Stimulated activated naive CD4-positive, alpha-beta T cell (primary cell): ENCODE measurements at regions not wholly inside any gene's neighbourhood (a gene's known extent, or its start where the extent isn't known, plus 50 kb on each side); places are given as distances from the start of the nearest gene placed in this dataset.

Experiments used
- DNase-seq, 6 experiments: peaks; one replicate each; lab custom pipeline; 2025; lab: John Stamatoyannopoulos, UW

DNA sequence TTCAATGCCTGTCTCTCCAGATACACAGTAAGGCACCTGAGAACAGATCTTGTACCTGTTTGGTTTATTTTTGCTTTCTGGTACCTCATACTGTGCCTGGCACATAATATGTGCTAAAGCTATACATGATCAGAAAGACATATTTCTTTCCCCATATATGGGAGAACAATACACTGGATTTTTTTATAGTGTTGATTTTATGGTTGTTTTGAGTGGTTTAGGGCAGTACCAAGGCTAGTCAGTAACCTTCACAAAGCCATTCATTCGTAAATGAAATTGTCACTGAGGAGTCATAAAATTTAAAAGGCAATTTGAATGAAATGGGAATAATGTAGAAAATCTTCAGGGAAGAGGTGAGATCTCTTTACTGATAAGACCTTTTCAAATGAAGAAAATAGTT is 810.2 kb downstream of the TUSC7 start:
- no peak for DNase-seq

DNA sequence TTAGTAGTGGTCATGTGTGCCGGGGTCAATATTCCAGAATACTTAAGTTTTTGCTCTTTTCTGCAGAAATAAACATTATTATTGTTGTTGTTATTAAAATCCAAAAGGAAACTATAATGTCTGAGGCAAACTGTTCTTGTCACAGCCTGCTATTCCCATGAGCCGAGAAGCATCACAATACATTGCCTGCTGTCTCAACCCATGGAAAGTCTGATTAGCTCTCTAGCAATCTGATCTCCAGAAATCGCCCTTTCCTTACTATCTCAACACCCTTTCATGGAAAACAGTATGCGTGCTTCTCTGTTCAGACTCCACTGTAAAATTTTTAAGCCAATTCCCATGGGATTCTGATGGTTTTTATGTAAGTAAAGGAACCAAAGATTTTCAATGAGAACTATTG is 811.0 kb downstream of the TUSC7 start:
- DNase-seq = no peak

DNA sequence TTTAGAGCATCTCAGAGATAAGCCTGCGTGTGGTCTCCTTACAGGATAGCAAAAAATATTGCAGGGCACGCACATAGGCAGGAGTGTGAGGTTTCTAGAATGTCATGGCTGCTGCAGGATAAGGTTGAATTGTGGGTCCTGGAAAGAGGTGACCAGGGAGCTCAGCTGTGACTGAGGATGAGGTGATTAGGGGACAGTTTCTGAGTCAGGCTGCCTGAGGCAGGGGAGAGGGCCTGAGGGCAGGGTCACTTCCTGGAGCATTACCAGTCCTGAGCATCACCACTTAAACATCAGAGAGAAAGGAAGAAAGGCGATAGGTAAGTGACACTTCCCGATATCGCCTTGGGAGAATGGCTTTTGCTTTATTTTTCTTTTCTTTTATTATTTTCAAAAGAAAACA is 813.8 kb downstream of the TUSC7 start:
- no peak for DNase-seq

DNA sequence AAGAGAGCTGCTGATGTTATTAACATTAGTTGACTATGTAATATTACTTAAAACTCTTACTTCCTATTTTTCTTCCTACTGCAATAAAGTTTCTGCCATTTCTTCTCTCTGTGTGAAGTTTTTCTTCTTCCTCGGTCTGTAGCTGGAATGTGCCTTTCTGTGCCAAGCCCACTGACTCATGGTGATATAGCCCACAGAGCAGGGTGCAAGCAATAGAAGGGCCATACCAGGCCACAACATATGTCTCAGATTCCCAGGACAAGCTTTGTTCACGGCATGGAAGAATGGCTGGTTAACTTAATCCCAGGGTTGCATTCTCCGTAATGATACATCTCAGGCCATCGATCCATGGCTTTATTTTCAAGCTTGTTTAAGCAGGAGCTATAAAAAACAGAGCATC is 815.3 kb downstream of the TUSC7 start:
- no peak for DNase-seq

DNA sequence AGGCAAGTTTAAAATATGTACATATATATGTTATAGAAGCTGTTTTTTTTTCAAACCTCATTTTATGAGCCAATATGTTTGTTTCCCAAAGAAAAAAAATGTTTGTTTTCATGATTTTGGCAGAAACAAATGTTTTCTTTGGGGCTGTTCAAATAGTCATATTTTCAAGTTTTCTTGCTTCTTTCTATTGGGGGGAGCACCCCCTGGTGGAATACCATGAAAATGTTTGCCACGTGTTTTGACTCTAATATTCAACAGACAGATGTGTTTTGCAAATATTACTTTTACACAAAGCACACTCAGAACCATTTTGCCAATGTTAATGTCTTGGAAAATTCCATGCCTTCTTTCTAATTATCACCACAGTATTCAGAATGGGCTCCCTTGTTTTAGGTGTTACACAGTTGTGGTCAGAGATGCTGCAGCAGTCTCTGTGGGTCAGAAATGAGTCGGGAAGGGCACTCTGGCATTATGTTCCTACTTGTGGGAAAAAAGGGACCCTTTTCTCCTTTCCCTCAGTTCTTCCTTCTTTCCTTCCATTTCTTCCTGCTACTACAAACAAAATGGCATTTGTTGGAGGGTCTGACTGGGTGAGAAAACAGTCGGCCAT is 817.0 kb downstream of the TUSC7 start:
- DNase-seq = no peak

DNA sequence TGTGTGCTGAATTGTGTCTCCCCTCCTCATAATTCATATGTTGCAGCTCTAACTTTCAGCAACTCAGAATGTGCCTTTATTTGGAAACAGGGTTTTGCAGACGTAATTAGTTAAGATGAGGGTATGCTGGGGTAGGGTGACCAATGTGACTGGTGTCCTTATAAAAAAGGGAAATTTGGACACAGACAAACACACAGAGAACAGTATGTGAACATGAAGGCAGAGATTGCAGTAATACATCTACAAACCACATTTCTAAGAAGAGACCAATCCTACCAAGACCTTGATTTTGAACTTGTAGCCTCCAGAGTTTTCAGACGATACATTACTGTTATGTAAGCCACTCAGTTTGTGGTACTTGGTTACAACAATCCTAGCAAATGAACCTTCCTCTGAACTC is 817.8 kb downstream of the TUSC7 start:
- no peak for DNase-seq

DNA sequence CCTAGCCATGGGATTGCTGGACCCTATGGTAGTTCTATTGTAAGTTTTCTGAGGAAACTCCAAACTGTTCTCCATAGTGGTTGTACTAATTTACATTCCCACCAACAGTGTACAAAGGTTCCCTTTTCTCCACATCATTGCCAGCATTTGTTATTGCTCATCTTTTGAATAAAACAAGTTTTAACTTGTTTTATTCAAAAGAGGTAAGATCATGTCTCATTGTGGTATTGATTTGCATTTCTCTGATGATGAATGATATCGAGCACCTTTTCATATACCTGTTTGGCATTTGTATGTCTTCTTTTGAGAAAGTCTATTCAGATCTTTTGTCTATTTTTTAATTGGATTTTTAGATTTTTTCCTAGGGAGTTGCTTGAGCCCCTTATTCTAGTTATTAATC is 819.1 kb downstream of the TUSC7 start:
- no peak for DNase-seq

DNA sequence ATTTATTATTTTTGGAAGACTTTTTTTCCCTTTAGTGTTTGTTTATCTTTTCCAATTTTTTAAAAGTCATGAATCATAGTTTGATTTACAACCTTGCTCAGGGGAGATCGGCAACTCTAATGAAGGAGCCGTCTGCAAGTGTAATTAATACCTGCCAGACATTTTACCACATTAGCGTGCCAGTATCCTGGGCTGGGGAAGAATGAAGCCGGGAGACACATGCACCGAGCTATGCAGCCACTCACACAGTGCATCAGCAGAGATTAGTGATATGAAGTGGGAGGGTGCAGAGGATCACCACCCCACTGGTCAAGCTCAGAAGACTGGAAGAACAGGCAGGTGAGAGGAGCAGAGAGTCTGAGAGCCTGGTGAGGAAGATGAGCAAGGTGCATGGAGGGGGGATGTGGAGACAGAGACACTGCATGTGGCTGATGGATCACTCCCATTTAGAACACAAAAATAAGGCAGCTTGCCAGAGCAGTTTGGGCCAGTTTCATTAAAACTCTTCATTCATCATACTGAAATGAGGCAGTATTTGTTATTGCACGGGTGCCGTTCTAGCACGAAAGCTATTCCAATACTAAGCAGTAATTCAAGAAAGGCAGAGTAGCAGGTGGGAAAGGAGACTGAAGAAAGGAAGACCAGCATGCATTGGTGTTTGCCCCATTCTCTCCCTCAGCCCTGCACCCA is 821.6 kb downstream of the TUSC7 start:
- no peak for DNase-seq

DNA sequence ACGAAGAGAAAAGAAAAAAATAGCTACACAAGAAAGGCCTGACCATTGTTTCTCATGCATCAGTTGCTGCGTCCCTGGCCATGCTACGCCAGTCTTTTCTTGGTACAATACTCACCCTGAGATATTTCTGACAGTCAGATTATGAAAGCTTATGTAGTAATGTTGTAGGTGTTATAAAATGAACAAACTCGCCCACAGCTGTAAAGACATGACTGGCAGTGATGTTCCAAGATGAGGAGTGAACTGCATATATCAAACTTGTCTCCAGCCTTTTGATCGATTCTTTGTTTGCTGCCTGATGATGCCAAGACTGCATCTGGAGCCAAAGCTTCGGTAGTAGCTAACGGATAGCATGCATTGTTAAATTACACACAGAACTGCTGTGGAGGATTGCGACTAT is 822.7 kb downstream of the TUSC7 start:
- DNase-seq = no peak

DNA sequence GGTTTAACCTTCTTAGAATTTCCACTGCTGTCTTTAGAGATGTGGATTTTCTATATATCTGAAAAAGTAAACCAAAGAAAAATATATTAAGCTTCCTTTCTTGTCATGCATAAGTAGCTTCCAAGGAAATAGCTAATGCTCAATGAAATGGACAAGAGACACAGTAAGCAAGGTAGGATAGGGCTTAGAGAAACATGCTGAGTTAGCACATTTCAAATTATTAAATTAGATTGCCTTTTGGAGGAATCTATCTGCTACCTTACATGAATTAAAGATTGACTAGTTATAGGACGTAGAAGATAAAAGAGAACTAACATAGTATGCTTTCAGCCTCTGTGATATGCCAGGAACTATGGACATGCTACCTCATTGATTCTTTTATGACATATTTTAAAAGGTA is 824.6 kb downstream of the TUSC7 start:
- DNase-seq = no peak

DNA sequence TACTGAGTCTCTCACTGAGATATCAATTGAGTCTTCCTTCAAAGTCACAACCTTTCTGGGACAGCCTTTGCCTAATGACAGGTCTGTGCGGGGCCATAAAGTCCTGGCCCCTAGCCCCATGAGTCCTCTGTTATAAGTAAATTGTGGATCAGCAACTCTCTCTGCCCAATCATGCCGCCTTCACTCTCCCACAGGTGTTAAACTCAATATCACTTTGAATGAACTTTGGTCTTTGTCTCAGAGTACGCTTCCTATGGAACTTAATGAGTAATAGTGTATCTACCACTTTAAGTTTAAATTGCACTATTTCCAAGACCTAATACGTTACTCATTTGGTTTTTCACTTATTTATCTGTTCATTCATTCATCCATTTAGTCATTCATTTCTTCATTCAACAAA is 826.4 kb downstream of the TUSC7 start:
- no peak for DNase-seq

DNA sequence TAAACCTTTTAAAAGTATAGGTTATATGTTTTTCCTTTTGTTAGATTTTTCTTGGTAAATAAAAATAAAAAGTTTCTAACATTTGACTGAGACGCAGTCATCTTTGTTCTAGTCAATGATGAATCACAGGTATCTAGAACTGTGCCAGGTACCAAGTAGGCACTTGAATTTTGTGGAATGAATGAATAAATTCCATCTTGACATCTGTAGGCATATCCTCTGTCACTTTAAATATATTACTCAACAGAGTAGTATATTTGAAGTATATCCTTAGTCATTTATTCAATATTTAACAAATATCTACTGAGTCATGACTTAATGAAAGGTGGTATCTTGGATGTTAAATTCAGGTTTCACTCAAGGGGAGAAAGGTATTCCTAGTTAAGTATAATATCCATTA is 828.4 kb downstream of the TUSC7 start:
- no peak for DNase-seq

DNA sequence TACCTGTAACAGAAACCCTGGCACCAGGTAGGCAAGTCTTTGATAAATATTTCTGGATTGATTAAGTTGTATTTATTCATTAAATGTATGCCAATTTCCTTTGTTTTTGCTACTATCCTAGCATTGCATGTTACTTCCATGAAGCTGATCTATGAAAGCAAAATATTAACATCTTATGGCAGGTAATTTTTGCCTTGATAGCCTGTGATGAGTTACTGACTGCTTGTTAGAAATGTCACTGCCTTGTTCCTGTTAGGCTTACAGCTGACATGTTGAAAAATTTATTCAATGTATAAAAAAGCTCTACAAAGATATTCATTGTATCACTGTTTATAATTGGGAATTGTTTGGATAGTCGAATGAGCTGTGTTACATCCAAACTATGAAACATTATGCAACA is 830.1 kb downstream of the TUSC7 start:
- DNase-seq = no peak

DNA sequence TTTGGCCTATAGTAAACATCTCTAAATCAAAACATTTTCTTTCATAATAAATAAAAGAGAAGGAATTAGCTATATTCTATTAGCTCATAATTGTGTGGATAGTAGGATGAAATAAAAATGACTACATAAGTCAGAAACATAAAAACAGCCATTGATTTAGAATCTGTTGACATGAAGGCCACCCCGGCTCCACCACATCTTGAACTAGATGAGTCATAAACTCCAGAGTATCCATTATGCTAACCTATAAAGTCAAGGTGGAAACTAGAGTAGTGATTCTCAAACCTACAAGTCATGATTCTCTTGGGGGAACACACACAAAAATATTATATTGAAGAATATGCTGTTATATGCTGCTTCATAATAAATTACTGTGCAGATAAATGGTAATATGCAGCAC is 831.0 kb downstream of the TUSC7 start:
- DNase-seq = no peak

DNA sequence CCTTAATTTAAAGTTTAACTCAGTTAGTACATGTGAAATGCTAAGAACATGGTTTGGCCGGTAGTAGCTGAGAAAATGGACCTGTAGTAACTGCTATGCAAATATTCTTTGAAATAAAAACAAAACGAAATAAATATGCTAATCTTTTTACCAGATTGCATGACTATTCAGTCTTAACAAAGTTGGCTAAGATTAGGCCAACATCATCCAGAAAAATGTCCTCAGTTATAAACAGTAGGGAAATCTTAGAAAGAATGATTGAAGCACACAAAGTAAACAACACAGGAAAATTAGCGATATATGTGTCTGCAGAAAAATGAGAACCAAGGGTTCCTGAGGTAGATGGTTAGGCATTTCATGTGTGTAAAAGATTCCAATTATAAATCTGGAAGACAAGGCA is 832.1 kb downstream of the TUSC7 start:
- no peak for DNase-seq

DNA sequence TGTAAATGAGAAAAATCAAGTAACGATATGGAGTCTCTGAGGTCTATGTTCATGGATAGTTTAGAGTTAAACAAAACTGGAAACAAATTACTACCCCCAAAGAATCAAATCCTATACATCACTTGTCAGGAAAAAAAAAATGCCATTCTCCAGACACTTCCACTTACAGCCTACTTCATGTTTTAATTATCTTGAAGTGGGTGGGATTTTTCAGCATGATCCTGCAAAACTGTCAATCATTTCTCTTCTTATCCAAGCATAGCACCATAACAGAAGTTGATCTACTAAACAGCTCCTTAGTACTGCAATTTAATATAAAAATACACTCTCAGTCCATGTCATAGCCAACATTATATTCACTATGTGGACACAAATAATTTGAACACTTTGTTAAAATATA is 833.9 kb downstream of the TUSC7 start:
- DNase-seq = no peak

DNA sequence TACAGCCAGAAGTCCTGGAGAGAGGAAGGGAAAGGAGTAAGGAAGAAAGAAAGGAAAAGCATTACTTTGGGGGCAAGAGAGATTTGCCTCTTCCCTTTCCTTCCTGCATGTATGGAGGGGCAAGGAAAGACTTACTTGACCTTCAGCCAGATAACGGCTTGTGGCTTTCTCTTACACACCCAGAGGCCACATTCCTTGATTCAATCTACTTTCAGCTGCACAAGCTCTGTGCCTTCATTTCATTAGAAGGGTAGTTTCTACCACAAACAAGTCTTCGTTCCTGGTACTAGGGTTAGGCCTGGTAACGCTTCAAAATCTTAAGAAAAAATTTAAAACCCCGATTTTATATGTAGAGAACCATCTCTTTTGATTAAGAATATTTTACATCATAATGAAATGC is 835.9 kb downstream of the TUSC7 start:
- DNase-seq = no peak

DNA sequence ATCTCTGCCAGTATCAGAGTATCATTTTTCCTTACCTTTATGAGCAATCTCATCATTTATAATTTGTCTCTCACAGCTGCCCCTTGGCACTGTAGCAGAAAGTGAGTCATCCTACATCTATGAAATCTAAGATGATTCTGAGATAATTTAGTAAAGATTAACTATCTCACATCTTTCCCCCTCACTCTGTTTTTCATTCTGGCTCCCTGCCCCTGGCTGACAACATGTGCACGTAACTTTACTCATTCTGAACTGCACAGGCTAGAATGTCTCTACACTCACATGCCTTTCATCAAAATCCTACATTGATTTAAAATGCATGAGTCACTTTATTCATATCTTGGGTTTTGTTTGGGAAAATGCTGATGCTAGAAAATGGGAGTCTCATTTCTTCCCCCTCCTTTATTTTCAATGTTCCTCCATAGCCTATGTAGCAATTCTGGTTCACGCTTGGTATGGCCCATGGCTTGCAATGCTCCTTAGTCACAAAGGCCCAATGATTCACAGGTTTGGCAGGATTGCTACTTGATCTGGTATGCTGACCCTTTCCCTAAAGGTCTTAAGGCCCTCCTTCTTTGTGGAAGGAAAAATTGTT is 838.5 kb downstream of the TUSC7 start:
- DNase-seq = no peak

DNA sequence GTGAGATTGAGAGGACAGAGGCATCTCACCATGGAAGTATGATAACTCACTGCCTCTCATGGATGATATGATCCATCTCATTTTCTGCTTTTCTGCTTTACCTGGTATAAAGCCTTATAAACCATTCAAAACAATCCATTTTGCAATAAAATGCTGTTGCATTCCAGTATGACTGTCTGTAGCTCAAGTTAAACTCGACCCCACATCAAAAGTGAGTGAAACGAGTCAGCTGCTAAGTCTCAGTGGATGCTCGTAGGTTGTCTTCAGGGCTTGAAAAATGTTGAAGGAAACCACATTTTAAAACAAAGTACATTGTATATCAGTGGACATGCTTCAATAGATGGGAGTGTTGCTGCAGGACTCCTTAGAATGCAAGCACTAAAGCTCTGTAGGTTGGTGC is 839.0 kb downstream of the TUSC7 start:
- no peak for DNase-seq

DNA sequence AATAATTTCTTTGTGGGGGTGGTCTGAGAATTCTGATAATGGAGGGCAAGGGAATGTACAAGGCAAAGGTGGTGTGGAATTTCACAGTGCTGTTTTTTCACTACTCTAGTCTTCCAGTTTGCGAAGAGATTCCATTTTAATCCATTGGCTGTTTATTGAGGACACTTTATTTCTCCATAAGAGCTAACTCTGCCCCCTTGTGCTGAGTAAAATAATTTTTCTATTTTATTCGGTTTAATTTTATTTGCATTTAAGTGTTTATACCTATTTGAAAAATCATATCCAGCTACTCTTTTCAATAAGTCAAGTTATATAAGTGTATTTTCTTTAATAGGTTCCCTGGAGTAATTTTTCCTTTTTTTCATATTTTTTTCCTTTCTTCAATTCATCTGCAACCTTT is 840.1 kb downstream of the TUSC7 start:
- DNase-seq = no peak

DNA sequence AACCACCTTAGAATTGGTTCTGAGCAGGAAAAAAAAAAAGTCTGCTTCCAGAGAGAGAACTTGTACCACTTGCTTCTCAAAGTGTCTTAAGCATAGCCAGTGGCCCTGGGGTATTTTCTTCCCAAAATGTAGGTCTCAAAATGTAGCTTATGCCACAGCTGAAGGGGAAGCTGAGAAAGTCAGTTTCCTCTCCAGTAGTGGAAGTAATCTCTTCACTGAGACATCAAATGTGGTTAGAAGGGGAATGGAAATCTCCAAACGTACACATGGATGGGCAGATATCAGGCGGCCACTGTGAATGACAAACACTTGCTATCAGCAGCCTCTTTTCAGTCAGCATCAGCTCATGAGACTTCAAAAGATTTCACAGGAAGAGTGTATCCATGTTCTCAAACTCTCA is 841.2 kb downstream of the TUSC7 start:
- no peak for DNase-seq

DNA sequence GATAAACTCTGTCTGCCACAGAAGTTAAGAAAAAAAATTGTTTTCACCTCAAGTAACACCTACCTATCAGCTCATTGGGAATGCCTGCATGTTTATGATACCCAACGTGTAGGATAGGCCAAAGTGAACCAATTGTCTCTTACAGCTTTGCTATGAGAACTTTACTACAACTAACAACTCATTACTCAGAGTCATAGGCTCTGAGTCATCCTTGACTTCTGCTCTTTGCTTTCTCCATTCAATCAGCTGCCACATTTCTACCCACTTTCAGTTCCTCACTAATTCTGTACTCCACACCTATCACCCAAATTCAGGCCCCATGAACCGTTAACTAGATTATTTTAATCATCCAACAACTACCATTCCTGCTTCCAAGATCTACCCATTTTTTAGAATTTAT is 843.9 kb downstream of the TUSC7 start:
- no peak for DNase-seq

DNA sequence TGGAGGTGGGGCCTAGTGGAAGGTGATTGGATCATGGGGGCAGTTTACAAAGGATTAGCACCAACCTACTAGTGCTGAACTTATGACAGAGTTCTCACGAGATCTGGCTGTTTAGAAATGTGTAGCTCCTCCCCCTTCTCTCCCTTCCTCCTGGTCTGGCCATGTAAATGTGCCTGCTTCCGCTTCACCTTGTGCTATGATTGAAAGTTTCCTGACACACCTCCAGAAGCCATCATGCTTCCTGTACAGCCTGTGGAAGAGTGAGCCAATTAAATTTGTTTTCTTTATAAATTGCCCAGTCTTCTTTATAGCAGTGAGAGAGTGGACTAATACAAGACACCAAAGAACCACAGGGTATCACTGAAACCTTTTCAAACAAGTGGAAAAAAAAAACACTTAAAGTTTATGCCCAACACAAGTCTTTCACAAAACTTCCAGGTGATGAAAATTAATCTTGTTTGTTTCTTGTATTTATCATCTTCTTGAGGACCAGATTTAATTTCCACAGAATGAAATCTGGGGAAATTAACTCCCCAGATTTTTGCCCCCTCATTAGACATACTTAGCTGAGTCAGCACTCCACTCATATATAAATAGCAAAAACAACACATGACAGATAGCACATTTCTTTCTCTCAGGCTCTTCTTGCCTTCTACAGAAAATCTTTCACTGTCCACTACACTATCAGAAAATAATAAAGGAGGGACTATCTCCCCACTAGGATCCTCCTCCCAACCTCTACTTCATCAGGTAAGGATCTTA is 847.2 kb downstream of the TUSC7 start:
- DNase-seq = no peak
